Karpas-422 (cell line): ENCODE measurements at regions not wholly inside any gene's neighbourhood (a gene's known extent, or its start where the extent isn't known, plus 50 kb on each side); places are given as distances from the start of the nearest gene placed in this dataset.

Experiments used
- DNase-seq: peaks from one replicate; pipeline ENCODE4 v3.0.0-alpha.2; 2015
- H2AFZ ChIP-seq: fragments of 200-600 bp; sonication (generic); 2 replicates; pipeline ENCODE4 v1.6.1; 2014; ENCODE audit warnings: antibody characterized with exemption, low read length, mixed read lengths
- H3K27ac ChIP-seq: fragments of 200-600 bp; sonication (generic); 2 replicates; pipeline ENCODE4 v1.5.1; 2014; ENCODE audit warnings: mild to moderate bottlenecking, low read length, moderate library complexity
- H3K27me3 ChIP-seq: fragments of 200-600 bp; sonication (generic); 2 replicates; pipeline ENCODE4 v1.6.1; 2014; ENCODE audit warnings: low read length, mixed read lengths
- H3K36me3 ChIP-seq: fragments of 200-600 bp; sonication (generic); 2 replicates; pipeline ENCODE4 v1.6.1; 2014; ENCODE audit warnings: low read length, mixed read lengths; ENCODE audit not compliant: insufficient read depth
- H3K4me1 ChIP-seq: fragments of 200-600 bp; sonication (generic); 2 replicates; pipeline ENCODE4 v1.6.1; 2014; ENCODE audit warnings: mild to moderate bottlenecking, low read length, mixed read lengths
- H3K4me2 ChIP-seq: fragments of 200-600 bp; sonication (generic); 2 replicates; pipeline ENCODE4 v1.6.1; 2014; ENCODE audit warnings: low read length, low read depth, mild to moderate bottlenecking; ENCODE audit not compliant: poor library complexity, severe bottlenecking
- H3K4me3 ChIP-seq: fragments of 200-600 bp; sonication (generic); 2 replicates; pipeline ENCODE4 v1.5.1; 2014; ENCODE audit warnings: mild to moderate bottlenecking, antibody characterized with exemption, low read length, mixed read lengths
- H3K79me2 ChIP-seq: fragments of 200-600 bp; sonication (generic); 2 replicates; pipeline ENCODE4 v1.6.1; 2014; ENCODE audit warnings: mild to moderate bottlenecking, low read length, mixed read lengths
- H3K9ac ChIP-seq: fragments of 200-600 bp; sonication (generic); 2 replicates; pipeline ENCODE4 v1.6.0; 2014; ENCODE audit warnings: low read length
- H3K9me2 ChIP-seq: fragments of 200-600 bp; sonication (generic), shearing (Covaris generic); replicated peaks from 2 replicates; pipeline ENCODE4 v1.6.0; 2014; ENCODE audit warnings: mild to moderate bottlenecking, low read length, moderate library complexity; ENCODE audit not compliant: insufficient read depth
- H3K9me3 ChIP-seq: fragments of 300-700, 200-600 bp; sonication (generic); 2 replicates; pipeline ENCODE4 v1.6.1; 2014; ENCODE audit warnings: low read length, mixed read lengths
- H4K20me1 ChIP-seq: fragments of 200-600 bp; sonication (generic); 2 replicates; pipeline ENCODE4 v1.6.1; 2014; ENCODE audit warnings: mild to moderate bottlenecking, antibody characterized with exemption, low read length, low read depth; ENCODE audit not compliant: insufficient read depth

- H3K79me2 ChIP-seq: no peaks in the 10 kb centered on the region
- no peak for DNase-seq
- H3K9me3 ChIP-seq: peaks cover 8% of the 10 kb centered on the region
- no peak overlapping the region for H3K27ac ChIP-seq
- no peaks in the 10 kb centered on the region for H3K9me2 ChIP-seq
- no peaks in the 10 kb centered on the region for H3K36me3 ChIP-seq
- H3K4me1 ChIP-seq: no peaks in the 10 kb centered on the region
- H3K4me3 ChIP-seq: no peak overlapping the region
- H3K4me2 ChIP-seq: no peak overlapping the region
- no peaks in the 10 kb centered on the region for H3K27me3 ChIP-seq
- H3K9ac ChIP-seq: no peak overlapping the region
- no peaks in the 10 kb centered on the region for H4K20me1 ChIP-seq
- H2AFZ ChIP-seq: no peak overlapping the region
Observed at GRCh38 chr7:81370822-81371221, 399.0 kb downstream of the HGF start.

DNA sequence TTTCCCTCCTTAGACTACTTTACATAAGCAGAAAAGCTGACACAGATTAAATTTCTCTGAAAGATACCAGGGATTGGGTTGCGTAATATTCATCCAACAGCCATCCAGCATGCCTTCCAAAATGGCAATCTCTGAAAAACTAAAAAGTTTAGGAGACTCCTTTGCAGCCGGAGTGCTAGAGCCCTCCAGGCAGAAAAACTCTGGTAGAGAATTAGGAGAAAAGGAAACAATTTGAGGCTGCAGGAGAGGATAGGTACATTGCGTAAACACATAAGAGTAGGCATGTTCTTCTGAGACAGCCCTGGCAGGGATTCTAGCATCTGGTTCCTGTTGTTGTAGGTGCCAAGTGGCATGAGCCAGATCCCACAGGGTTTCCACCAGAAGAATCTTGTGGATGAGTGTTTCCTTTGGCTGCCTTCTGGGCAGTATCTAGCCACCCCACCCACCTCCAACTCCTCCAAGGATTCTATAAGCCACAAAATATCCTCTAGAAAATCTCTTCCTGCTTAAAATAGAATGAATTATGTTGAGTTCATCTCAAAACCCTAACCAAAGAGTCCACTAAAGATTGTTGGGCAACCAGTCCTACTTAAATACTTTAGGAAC, 402.4 kb downstream of the HGF start:
- Histone ChIP-seq H3K4me2 (no peak overlapping the region), H3K9ac (no peak overlapping the region), H2AFZ (no peak overlapping the region), H3K4me1 (no peaks in the 10 kb centered on the region), H3K36me3 (no peaks in the 10 kb centered on the region), H3K79me2 (no peaks in the 10 kb centered on the region), H3K9me3 (peaks cover 8% of the 10 kb centered on the region), H3K27ac (no peak overlapping the region), H3K4me3 (no peak overlapping the region), H3K27me3 (no peaks in the 10 kb centered on the region), H3K9me2 (no peaks in the 10 kb centered on the region), H4K20me1 (no peaks in the 10 kb centered on the region)
- no peak for DNase-seq

DNA sequence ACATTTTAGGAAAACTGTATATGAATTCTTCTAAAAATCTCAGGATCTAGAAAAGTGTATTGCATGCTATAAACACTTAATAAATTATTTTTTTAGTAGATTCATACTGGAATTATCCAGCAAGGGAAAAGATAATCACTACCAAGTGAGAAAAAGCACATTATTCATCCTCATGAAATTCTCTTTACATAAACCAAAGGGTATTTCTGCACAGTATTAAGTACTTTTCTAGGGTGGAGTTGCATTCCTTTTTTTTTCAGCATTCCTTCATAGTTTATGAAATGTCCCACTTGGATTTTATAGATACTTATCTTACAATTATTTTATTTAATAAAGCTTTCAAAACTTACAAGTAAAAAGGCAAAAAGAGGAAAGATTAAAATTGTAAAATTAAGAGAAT, 403.3 kb downstream of the HGF start:
- DNase-seq: no peak
- no peaks in the 10 kb centered on the region for H3K9me2 ChIP-seq
- H3K9me3 ChIP-seq: peaks cover 8% of the 10 kb centered on the region
- H3K4me3 ChIP-seq: no peak overlapping the region
- H4K20me1 ChIP-seq: no peaks in the 10 kb centered on the region
- H3K4me1 ChIP-seq: no peaks in the 10 kb centered on the region
- no peak overlapping the region for H3K27ac ChIP-seq
- H3K4me2 ChIP-seq: no peak overlapping the region
- H3K9ac ChIP-seq: no peak overlapping the region
- no peak overlapping the region for H2AFZ ChIP-seq
- no peaks in the 10 kb centered on the region for H3K79me2 ChIP-seq
- no peaks in the 10 kb centered on the region for H3K36me3 ChIP-seq
- no peaks in the 10 kb centered on the region for H3K27me3 ChIP-seq

GRCh38 chr7:81361769-81362312, 408.0 kb downstream of the HGF start:
- Histone ChIP-seq H3K9ac (no peak overlapping the region), H3K4me3 (no peak overlapping the region), H3K36me3 (no peaks in the 10 kb centered on the region), H3K27me3 (no peaks in the 10 kb centered on the region), H3K27ac (no peak overlapping the region), H3K4me1 (no peaks in the 10 kb centered on the region), H3K9me3 (peaks cover 16% of the 10 kb centered on the region), H3K4me2 (no peak overlapping the region), H3K9me2 (no peaks in the 10 kb centered on the region), H3K79me2 (no peaks in the 10 kb centered on the region), H2AFZ (no peak overlapping the region), H4K20me1 (no peaks in the 10 kb centered on the region)
- DNase-seq: no peak

GRCh38 chr7:81355911-81356310, 413.9 kb downstream of the HGF start:
- no peak overlapping the region for H3K9ac ChIP-seq
- H3K9me3 ChIP-seq: peaks cover 27% of the 10 kb centered on the region
- H3K36me3 ChIP-seq: no peaks in the 10 kb centered on the region
- H2AFZ ChIP-seq: no peak overlapping the region
- H3K4me1 ChIP-seq: no peaks in the 10 kb centered on the region
- H3K27ac ChIP-seq: no peak overlapping the region
- no peak for DNase-seq
- H3K27me3 ChIP-seq: no peaks in the 10 kb centered on the region
- H3K4me3 ChIP-seq: no peak overlapping the region
- no peaks in the 10 kb centered on the region for H4K20me1 ChIP-seq
- H3K9me2 ChIP-seq: no peaks in the 10 kb centered on the region
- H3K4me2 ChIP-seq: no peak overlapping the region
- no peaks in the 10 kb centered on the region for H3K79me2 ChIP-seq

GRCh38 chr7:81349044-81349443, 420.8 kb downstream of the HGF start:
- H3K79me2 ChIP-seq: no peaks in the 10 kb centered on the region
- no peaks in the 10 kb centered on the region for H3K27me3 ChIP-seq
- no peaks in the 10 kb centered on the region for H3K9me2 ChIP-seq

DNA sequence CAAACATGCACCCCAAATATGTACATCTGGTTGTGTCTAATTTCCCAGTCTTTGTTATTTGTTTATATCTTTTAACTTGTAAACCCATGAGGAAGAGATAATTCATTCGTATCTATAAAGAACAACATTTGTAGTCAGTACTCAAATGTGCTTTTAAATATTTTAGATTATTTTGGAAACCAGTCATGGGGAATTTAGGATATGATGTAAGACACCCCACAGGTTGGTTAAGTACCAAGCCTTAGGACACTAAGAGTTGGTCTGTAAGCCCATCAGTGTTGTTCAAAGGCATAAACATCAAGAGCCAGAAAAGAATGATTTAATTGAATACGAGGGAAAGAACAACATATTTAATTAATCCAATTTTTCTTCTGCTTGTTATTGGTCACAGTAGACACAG, 421.1 kb upstream of the SEMA3C start:
- Histone ChIP-seq H3K36me3 (no peaks in the 10 kb centered on the region), H3K9ac (no peak overlapping the region), H3K27ac (no peak overlapping the region), H3K27me3 (no peaks in the 10 kb centered on the region), H3K79me2 (no peaks in the 10 kb centered on the region), H3K9me3 (peaks cover 8% of the 10 kb centered on the region), H3K9me2 (no peaks in the 10 kb centered on the region), H3K4me2 (no peak overlapping the region), H4K20me1 (no peaks in the 10 kb centered on the region), H3K4me3 (no peak overlapping the region), H3K4me1 (no peaks in the 10 kb centered on the region), H2AFZ (no peak overlapping the region)
- DNase-seq: no peak

More at GRCh38 chr7:81349044-81349443, 420.8 kb downstream of the HGF start:
- Histone ChIP-seq H3K9me3 (peaks cover 27% of the 10 kb centered on the region), H2AFZ (no peak overlapping the region), H3K4me3 (no peak overlapping the region), H3K36me3 (no peaks in the 10 kb centered on the region), H3K4me2 (no peak overlapping the region), H3K4me1 (no peaks in the 10 kb centered on the region), H3K9ac (no peak overlapping the region), H4K20me1 (no peaks in the 10 kb centered on the region), H3K27ac (no peak overlapping the region)
- no peak for DNase-seq

DNA sequence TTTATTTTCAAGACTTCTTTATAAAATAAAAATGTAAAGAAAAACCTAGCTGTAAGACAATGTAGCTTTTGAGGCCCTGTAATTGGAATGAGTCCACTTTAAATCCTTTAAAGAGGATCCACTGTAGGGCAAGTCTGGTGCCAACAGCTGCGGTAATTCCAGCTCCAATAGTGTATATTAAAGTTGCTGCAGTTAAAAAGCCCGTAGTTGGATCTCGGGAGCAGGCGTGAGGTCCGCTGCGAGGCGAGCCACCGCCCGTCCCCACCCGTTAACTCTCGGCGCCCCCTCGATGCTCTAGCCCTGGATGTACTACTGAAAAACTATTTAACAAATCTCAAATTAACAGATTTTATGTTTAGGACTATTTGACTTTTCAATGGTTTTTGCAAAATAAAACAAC, 414.7 kb upstream of the SEMA3C start:
- Histone ChIP-seq H3K4me2 (no peak overlapping the region), H3K9me2 (no peaks in the 10 kb centered on the region), H3K79me2 (no peaks in the 10 kb centered on the region), H3K27me3 (no peaks in the 10 kb centered on the region), H3K4me3 (no peak overlapping the region), H3K4me1 (no peaks in the 10 kb centered on the region), H3K9ac (no peak overlapping the region), H3K9me3 (peaks cover 42% of the 10 kb centered on the region), H3K36me3 (no peaks in the 10 kb centered on the region), H4K20me1 (no peaks in the 10 kb centered on the region), H2AFZ (no peak overlapping the region), H3K27ac (no peak overlapping the region)
- no peak for DNase-seq
